HEK293T (cell line): ENCODE measurements at regions not wholly inside any gene's neighbourhood (a gene's known extent, or its start where the extent isn't known, plus 50 kb on each side); places are given as distances from the start of the nearest gene placed in this dataset.

Experiments
- BHLHE40 ChIP-seq: fragments of 450-650 bp; IDR thresholded peaks from 2 replicates; pipeline ENCODE4 v1.6.1; 2016; ENCODE audit warnings: mild to moderate bottlenecking, moderate library complexity, borderline replicate concordance
- CTBP1 ChIP-seq: fragments of 450-650 bp; IDR thresholded peaks from 2 replicates; pipeline ENCODE4 v1.6.1; 2016; ENCODE audit warnings: borderline replicate concordance
- LEF1 ChIP-seq: fragments of 450-650 bp; IDR thresholded peaks from 2 replicates; pipeline ENCODE4 v1.6.1; 2017; ENCODE audit warnings: mild to moderate bottlenecking, borderline replicate concordance
- NFRKB ChIP-seq: fragments of 450-650 bp; IDR thresholded peaks from 2 replicates; pipeline ENCODE4 v1.6.1; 2016; ENCODE audit warnings: mild to moderate bottlenecking, moderate library complexity
- PKNOX1 ChIP-seq: fragments of 450-650 bp; IDR thresholded peaks from 2 replicates; pipeline ENCODE4 v1.6.1; 2016
- SUZ12 ChIP-seq: fragments of 450-650 bp; IDR thresholded peaks from 2 replicates; pipeline ENCODE4 v1.6.1; 2016; ENCODE audit warnings: mild to moderate bottlenecking
- ZNF384 ChIP-seq: fragments of 450-650 bp; IDR thresholded peaks from 2 replicates; pipeline ENCODE4 v1.6.1; 2016

GRCh38 chr2:6754419-6754818 is 111.3 kb downstream of the CMPK2 start:
- TF ChIP-seq BHLHE40 (no peak), NFRKB (no peak), PKNOX1 (no peak), SUZ12 (no peak), ZNF384 (no peak), LEF1 (no peak), CTBP1 (no peak)
